OCI-LY1 (cell line): ENCODE measurements at regions not wholly inside any gene's neighbourhood (a gene's known extent, or its start where the extent isn't known, plus 50 kb on each side); places are given as distances from the start of the nearest gene placed in this dataset.

Experiments
- H2AFZ ChIP-seq: fragments of 200-600 bp; sonication (generic), shearing (Covaris generic); 2 replicates; pipeline ENCODE4 v1.6.0; 2014; ENCODE audit warnings: antibody characterized with exemption, mild to moderate bottlenecking, low read length
- H3F3A ChIP-seq: fragments of 200-600 bp; sonication (generic), shearing (Covaris generic); 2 replicates; pipeline ENCODE4 v1.6.0; 2014; ENCODE audit warnings: mild to moderate bottlenecking, antibody characterized with exemption, low read length, moderate library complexity; ENCODE audit not compliant: insufficient read depth
- H3K27ac ChIP-seq: fragments of 200-600 bp; sonication (generic); 2 replicates; pipeline ENCODE4 v1.5.1; 2014; ENCODE audit warnings: low read length, mixed run types, mild to moderate bottlenecking, low read depth; ENCODE audit not compliant: poor library complexity, severe bottlenecking
- H3K27me3 ChIP-seq: fragments of 200-600 bp; sonication (generic); 2 replicates; pipeline ENCODE4 v1.6.0; 2014; ENCODE audit warnings: antibody characterized with exemption, mild to moderate bottlenecking, low read length, moderate library complexity; ENCODE audit not compliant: insufficient read depth
- H3K36me3 ChIP-seq: fragments of 200-600 bp; sonication (generic); 2 replicates; pipeline ENCODE4 v1.6.1; 2014; ENCODE audit warnings: mild to moderate bottlenecking, antibody characterized with exemption, low read length, moderate library complexity, mixed read lengths; ENCODE audit not compliant: insufficient read depth
- H3K4me1 ChIP-seq: fragments of 200-600 bp; sonication (generic); 2 replicates; pipeline ENCODE4 v1.5.1; 2014; ENCODE audit warnings: mild to moderate bottlenecking, low read length, moderate library complexity; ENCODE audit not compliant: insufficient read depth, severe bottlenecking
- H3K4me2 ChIP-seq: fragments of 200-600 bp; sonication (generic), shearing (Covaris generic); 2 replicates; pipeline ENCODE4 v1.6.1; 2014; ENCODE audit warnings: low read length
- H3K4me3 ChIP-seq: fragments of 200-600 bp; sonication (generic); 2 replicates; pipeline ENCODE4 v1.5.1; 2014; ENCODE audit warnings: low read length, low read depth, mild to moderate bottlenecking, mixed read lengths; ENCODE audit not compliant: poor library complexity, severe bottlenecking
- H3K79me2 ChIP-seq: fragments of 200-600 bp; shearing (Covaris generic); 2 replicates; pipeline ENCODE4 v1.6.1; 2016; ENCODE audit warnings: mixed run types, low read length, mixed read lengths; ENCODE audit not compliant: insufficient read depth
- H3K9ac ChIP-seq: fragments of 200-600 bp; sonication (generic), shearing (Covaris generic); 2 replicates; pipeline ENCODE4 v1.6.1; 2014; ENCODE audit warnings: mild to moderate bottlenecking, low read length, mixed read lengths
- H3K9me2 ChIP-seq: fragments of 200-600 bp; sonication (generic), shearing (Covaris generic); 2 replicates; pipeline ENCODE4 v1.6.1; 2014; ENCODE audit warnings: low read depth, mild to moderate bottlenecking, low read length, mixed read lengths
- H3K9me3 ChIP-seq: fragments of 200-600 bp; shearing (Covaris generic); 2 replicates; pipeline ENCODE4 v1.6.1; 2014; ENCODE audit warnings: low read length, mixed read lengths
- H4K20me1 ChIP-seq: fragments of 200-600 bp; sonication (generic), shearing (Covaris generic); 2 replicates; pipeline ENCODE4 v1.6.0; 2016; ENCODE audit warnings: mild to moderate bottlenecking, low read length; ENCODE audit not compliant: insufficient read depth
- CTCF ChIP-seq: fragments of 200-600 bp; sonication (generic), shearing (Covaris generic); IDR thresholded peaks from 2 replicates; pipeline ENCODE4 v1.5.1; 2017; ENCODE audit warnings: mild to moderate bottlenecking, antibody characterized with exemption, low read length, moderate library complexity, mixed read lengths
- EZH2 ChIP-seq: fragments of 200-600 bp; sonication (generic), shearing (Covaris generic); IDR thresholded peaks from 2 replicates; pipeline ENCODE4 v1.8.0; 2017; ENCODE audit warnings: borderline replicate concordance, mixed run types, mild to moderate bottlenecking, antibody characterized with exemption, low read length, moderate library complexity, mixed read lengths

- no peak overlapping the region for H3K4me2 ChIP-seq
Measured at GRCh38 chr18:72623444-72623843, 79.3 kb upstream of the CBLN2 start.

DNA sequence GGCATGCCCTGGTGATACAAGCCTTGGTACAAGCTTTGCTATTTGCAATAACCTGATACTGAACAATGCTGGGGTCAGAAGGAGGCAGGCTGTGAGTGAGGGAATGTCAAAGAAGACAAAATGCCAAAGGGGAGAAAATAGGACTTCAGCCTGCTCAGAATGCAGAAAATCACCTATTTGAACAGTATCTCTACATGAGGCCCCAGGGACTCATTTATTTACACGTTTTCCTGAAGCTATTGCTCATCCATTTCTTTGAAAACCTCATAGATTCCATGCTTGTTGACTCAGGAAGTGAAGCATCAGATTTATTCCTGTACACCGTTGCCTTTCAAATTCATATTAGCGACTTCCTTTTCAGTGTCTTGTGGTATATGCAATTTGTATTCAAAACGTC is 69.4 kb upstream of the CBLN2 start:
- Histone ChIP-seq H3K9ac (no peak overlapping the region), H3K9me2 (no peaks in the 10 kb centered on the region), H3K9me3 (no peaks in the 10 kb centered on the region), H3K27me3 (no peaks in the 10 kb centered on the region), H3K4me2 (no peak overlapping the region), H3K4me3 (no peak overlapping the region), H3F3A (no peaks in the 10 kb centered on the region), H2AFZ (no peak overlapping the region), H3K27ac (no peak overlapping the region), H3K4me1 (no peaks in the 10 kb centered on the region), H3K79me2 (no peaks in the 10 kb centered on the region), H3K36me3 (no peaks in the 10 kb centered on the region), H4K20me1 (no peaks in the 10 kb centered on the region)
- TF ChIP-seq CTCF: no peak
- TF ChIP-seq EZH2: no peak

More at GRCh38 chr18:72623444-72623843, 79.3 kb upstream of the CBLN2 start:
- Histone ChIP-seq H3K27me3 (no peaks in the 10 kb centered on the region), H3K27ac (no peak overlapping the region), H4K20me1 (no peaks in the 10 kb centered on the region), H2AFZ (no peak overlapping the region), H3K9me2 (no peaks in the 10 kb centered on the region), H3K79me2 (no peaks in the 10 kb centered on the region), H3K36me3 (no peaks in the 10 kb centered on the region), H3K9ac (no peak overlapping the region), H3K4me1 (no peaks in the 10 kb centered on the region), H3F3A (no peaks in the 10 kb centered on the region), H3K4me3 (no peak overlapping the region), H3K9me3 (no peaks in the 10 kb centered on the region)
- TF ChIP-seq CTCF (no peak), EZH2 (no peak)

DNA sequence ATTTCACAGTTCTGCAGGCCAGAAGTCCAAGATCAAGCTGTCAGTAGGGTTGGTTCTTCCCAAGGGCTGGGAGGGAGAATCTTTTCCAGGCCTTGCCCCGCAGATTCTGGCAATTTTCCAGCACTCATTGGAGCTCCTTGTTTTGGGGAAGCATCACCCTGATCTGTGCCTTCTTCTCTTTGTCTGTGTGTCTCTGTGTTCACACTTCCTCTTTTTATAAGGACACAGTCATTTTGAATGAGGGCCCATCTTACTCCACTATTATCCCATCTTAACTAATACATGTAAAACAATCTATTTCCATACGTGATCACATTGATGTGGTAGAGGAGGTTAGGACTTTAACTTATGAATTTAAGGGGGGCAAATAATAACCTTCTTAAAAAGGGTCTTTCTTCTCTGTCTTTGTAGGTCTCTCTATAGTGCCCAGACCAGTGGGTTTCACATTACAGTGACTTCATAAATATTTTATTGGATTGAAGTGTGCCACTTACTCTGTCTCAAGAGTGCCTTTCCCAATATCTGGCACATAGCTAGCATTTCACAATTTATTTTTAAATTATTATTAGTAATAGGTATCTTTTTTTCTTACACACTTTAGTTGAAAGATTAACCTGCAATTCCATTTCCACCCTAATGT is 68.9 kb upstream of the CBLN2 start:
- H3K36me3 ChIP-seq: no peaks in the 10 kb centered on the region
- H3K79me2 ChIP-seq: no peaks in the 10 kb centered on the region
- no peaks in the 10 kb centered on the region for H3K9me3 ChIP-seq
- H3K27ac ChIP-seq: no peak overlapping the region
- H3K9ac ChIP-seq: no peak overlapping the region
- no peaks in the 10 kb centered on the region for H4K20me1 ChIP-seq
- TF ChIP-seq EZH2 (no peak), CTCF (no peak)
- no peaks in the 10 kb centered on the region for H3K4me1 ChIP-seq
- no peaks in the 10 kb centered on the region for H3K9me2 ChIP-seq
- H3K4me2 ChIP-seq: no peak overlapping the region
- no peak overlapping the region for H2AFZ ChIP-seq
- no peak overlapping the region for H3K4me3 ChIP-seq
- H3K27me3 ChIP-seq: no peaks in the 10 kb centered on the region
- no peaks in the 10 kb centered on the region for H3F3A ChIP-seq
